Posterior cingulate gyrus (tissue), 11 donors: ENCODE measurements at regions not wholly inside any gene's neighbourhood (a gene's known extent, or its start where the extent isn't known, plus 50 kb on each side); places are given as distances from the start of the nearest gene placed in this dataset.
"Not testable (repeated sequence)": the region's sequence is repeated elsewhere in the genome, so short reads cannot be mapped to it uniquely, and the experiment has no call there.

ENCODE experiments used
- DNase-seq, 10 donors: peaks; one replicate each; pipeline versions ENCODE4 v3.0.0 to v3.0.0-alpha.2; 2020 to 2021; ENCODE audit warnings: mixed read lengths in 3 of 10
- intact Hi-C: fragments of 100-400 bp; cut with DNase I; formaldehyde crosslinking; loops from one replicate; pipeline ENCODE4 v1.15.1; 2023

- peak in 1 of 10 donors; percentile 54 for DNase-seq
- intact Hi-C loops: no loop called here
Measured at GRCh38 chr9:106077731-106078130, 383.4 kb downstream of the TMEM38B start.

- intact Hi-C loops: no loop called here
- DNase-seq: no peak
Measured at GRCh38 chr9:106082621-106083020, 388.3 kb downstream of the TMEM38B start.

- intact Hi-C loops: no loop called here
- no peak for DNase-seq
Measured at GRCh38 chr9:106084702-106085101, 390.4 kb downstream of the TMEM38B start.

- no peak for DNase-seq
- intact Hi-C loops: no loop called here
Measured at GRCh38 chr9:106085479-106085878, 391.1 kb downstream of the TMEM38B start.

GRCh38 chr9:106092083-106092482 lies 397.7 kb downstream of the TMEM38B start:
- intact Hi-C loops: no loop called here
- DNase-seq: no peak

- intact Hi-C loops: no loop called here
- DNase-seq: no peak
Measured at GRCh38 chr9:106102821-106103220, 408.5 kb downstream of the TMEM38B start.

- DNase-seq: no peak
- intact Hi-C loops: no loop called here
Measured at GRCh38 chr9:106104887-106105286, 410.5 kb downstream of the TMEM38B start.

GRCh38 chr9:106106396-106106795 lies 412.1 kb downstream of the TMEM38B start:
- intact Hi-C loops: no loop called here
- DNase-seq: peak in 1 of 10 donors; percentile 55

GRCh38 chr9:106107716-106108115 lies 413.4 kb downstream of the TMEM38B start:
- intact Hi-C loops: no loop called here
- no peak for DNase-seq

GRCh38 chr9:106109706-106110105 lies 415.4 kb downstream of the TMEM38B start:
- DNase-seq, intact Hi-C loops: not testable (repeated sequence)

- intact Hi-C loops: no loop called here
- DNase-seq: no peak
Measured at GRCh38 chr9:106110483-106110882, 416.1 kb downstream of the TMEM38B start.

- DNase-seq: no peak
- intact Hi-C loops: no loop called here
Measured at GRCh38 chr9:106111039-106111730, 416.8 kb downstream of the TMEM38B start.

- intact Hi-C loops: no loop called here
- DNase-seq: no peak
Measured at GRCh38 chr9:106112935-106113334, 418.6 kb downstream of the TMEM38B start.

- intact Hi-C loops: no loop called here
- no peak for DNase-seq
Measured at GRCh38 chr9:106119176-106119575, 424.8 kb downstream of the TMEM38B start.

GRCh38 chr9:106120071-106120470 lies 425.7 kb downstream of the TMEM38B start:
- intact Hi-C loops: no loop called here
- DNase-seq: peak in 2 of 10 donors; percentile 53 to 75

GRCh38 chr9:106127776-106128175 lies 433.4 kb downstream of the TMEM38B start:
- intact Hi-C loops: no loop called here
- DNase-seq: no peak

- DNase-seq: no peak
- intact Hi-C loops: no loop called here
Measured at GRCh38 chr9:106130374-106130773, 436.0 kb downstream of the TMEM38B start.

GRCh38 chr9:106143781-106144180 lies 449.4 kb downstream of the TMEM38B start:
- DNase-seq: no peak
- intact Hi-C loops: no loop called here

GRCh38 chr9:106146066-106146840 lies 451.9 kb downstream of the TMEM38B start:
- no peak for DNase-seq
- intact Hi-C loops: no loop called here

- DNase-seq: no peak
- intact Hi-C loops: no loop called here
Measured at GRCh38 chr9:106146886-106147285, 452.5 kb downstream of the TMEM38B start.

GRCh38 chr9:106149956-106150355 lies 455.6 kb downstream of the TMEM38B start:
- no peak for DNase-seq
- intact Hi-C loops: no loop called here

- intact Hi-C loops: no loop called here
- no peak for DNase-seq
Measured at GRCh38 chr9:106156465-106156864, 462.1 kb downstream of the TMEM38B start.
